Neural cell (in vitro differentiated cells): ENCODE measurements at regions not wholly inside any gene's neighbourhood (a gene's known extent, or its start where the extent isn't known, plus 50 kb on each side); places are given as distances from the start of the nearest gene placed in this dataset.

Source experiments
- CTCF ChIP-seq: fragments of 450-650 bp; IDR thresholded peaks from 2 replicates; pipeline ENCODE4 v1.5.1; 2014; ENCODE audit warnings: antibody characterized with exemption, mild to moderate bottlenecking, moderate library complexity; ENCODE audit not compliant: poor library complexity, severe bottlenecking
- EP300 ChIP-seq: fragments of 450-650 bp; conservative IDR thresholded peaks from 2 replicates; pipeline ENCODE4 v1.6.1; 2014; ENCODE audit warnings: antibody characterized with exemption, mild to moderate bottlenecking, moderate library complexity; ENCODE audit not compliant: poor library complexity, severe bottlenecking
- EZH2 ChIP-seq: fragments of 200-600, 300-800 bp; shearing (Covaris generic), sonication (generic); IDR thresholded peaks from 2 replicates; pipeline ENCODE4 v1.6.1; 2014; ENCODE audit warnings: antibody characterized with exemption, low read length, borderline replicate concordance, mild to moderate bottlenecking; ENCODE audit not compliant: insufficient read depth, poor library complexity, severe bottlenecking
- MXI1 ChIP-seq: fragments of 450-650 bp; conservative IDR thresholded peaks from 2 replicates; pipeline ENCODE4 v1.6.1; 2014; ENCODE audit warnings: antibody characterized with exemption, mild to moderate bottlenecking; ENCODE audit not compliant: poor library complexity, severe bottlenecking
- POLR2AphosphoS5 ChIP-seq: IDR thresholded peaks from 2 replicates; pipeline ENCODE4 v1.6.1; 2012
- RAD21 ChIP-seq: fragments of 450-650 bp; conservative IDR thresholded peaks from 2 replicates; pipeline ENCODE4 v1.6.1; 2014; ENCODE audit warnings: antibody characterized with exemption, mild to moderate bottlenecking, moderate library complexity
- SMC3 ChIP-seq: fragments of 450-650 bp; conservative IDR thresholded peaks from 2 replicates; pipeline ENCODE4 v1.6.1; 2014; ENCODE audit warnings: antibody characterized with exemption, mild to moderate bottlenecking, moderate library complexity; ENCODE audit not compliant: poor library complexity
- TAF1 ChIP-seq: IDR thresholded peaks from 2 replicates; pipeline ENCODE4 v1.6.1; 2012; ENCODE audit warnings: low read depth

- TF ChIP-seq CTCF = no peak
- no peak for TF ChIP-seq POLR2AphosphoS5
- no peak for TF ChIP-seq MXI1
- no peak for TF ChIP-seq EZH2
- TF ChIP-seq RAD21 = no peak
- no peak for TF ChIP-seq SMC3
- no peak for TF ChIP-seq EP300
- TF ChIP-seq TAF1 = no peak
These were observed 82.8 kb upstream of the ZNF32 start for GRCh38 chr10:43731486-43731885.
